ENCODE measurements at regions not wholly inside any gene's neighbourhood (a gene's known extent, or its start where the extent isn't known, plus 50 kb on each side); places are given as distances from the start of the nearest gene placed in this dataset.

DNA sequence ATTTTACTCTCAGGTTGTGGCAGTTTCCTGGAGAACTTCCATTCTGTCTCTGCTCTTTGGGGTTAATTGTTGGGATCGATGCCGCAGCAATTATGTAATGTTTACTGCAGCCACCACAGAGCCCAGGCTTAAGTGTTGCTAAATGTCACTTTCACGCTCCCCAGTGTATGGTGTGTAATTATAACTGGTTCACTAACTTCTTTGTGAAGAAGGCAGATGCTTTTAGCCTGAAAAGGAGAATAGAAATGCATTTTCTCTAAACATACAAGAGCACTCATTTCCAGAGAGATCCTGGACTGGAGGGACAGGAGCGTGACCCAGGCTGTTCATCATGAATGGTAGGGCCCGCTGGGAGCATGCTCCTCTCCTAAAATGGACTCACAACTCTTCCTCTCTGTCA is 132.2 kb upstream of the PLET1 start:
- Histone ChIP-seq H3K9me3 (ENCODE audit: insufficient read depth, low read depth, low read length) (no peaks in the 10 kb centered on the region), H4K8ac (ENCODE audit: low read depth, low read length) (no peak overlapping the region), H3K4me1 (ENCODE audit: control insufficient read depth in 1 of 2, insufficient read depth in 2 of 2, low read length in 2 of 2) (peaks cover 3 to 4% of the 10 kb centered on the region in 2 experiments), H4K91ac (ENCODE audit: low read depth, low read length) (no peak overlapping the region), H3K23ac (ENCODE audit: low read length) (no peak overlapping the region), H3K27me3 (ENCODE audit: insufficient read depth, low read length) (no peaks in the 10 kb centered on the region), H3K9ac (ENCODE audit: low read length) (no peak overlapping the region), H2BK12ac (ENCODE audit: low read length) (no peak overlapping the region), H3K79me2 (ENCODE audit: control insufficient read depth, insufficient read depth, low read length, poor library complexity) (no peaks in the 10 kb centered on the region), H3K79me1 (ENCODE audit: low read length) (no peaks in the 10 kb centered on the region), H2AK5ac (ENCODE audit: low read length) (no peak overlapping the region), H2AFZ (ENCODE audit: insufficient read depth, low read length, poor library complexity) (no peak overlapping the region), H3K4ac (ENCODE audit: low read depth, low read length) (no peak overlapping the region), H3K4me2 (ENCODE audit: low read length) (no peak overlapping the region), H4K12ac (ENCODE audit: low read depth, low read length) (no peak overlapping the region), H3K18ac (ENCODE audit: low read length) (no peak overlapping the region), H2BK5ac (ENCODE audit: low read depth, low read length, poor library complexity) (no peak overlapping the region), H3K4me3 (ENCODE audit: low read depth, low read length) (no peak overlapping the region), H3K14ac (ENCODE audit: low read length) (no peak overlapping the region), H2BK120ac (ENCODE audit: insufficient read depth, low read length, poor library complexity) (no peak overlapping the region), H3K36me3 (ENCODE audit: control insufficient read depth in 1 of 2, insufficient read depth in 2 of 2, low read length in 2 of 2) (no peaks in the 10 kb centered on the region), H3K27ac (ENCODE audit: low read depth, low read length) (no peak overlapping the region)
- no peak for DNase-seq
- WGBS (ENCODE audit: extremely low coverage, insufficient coverage, insufficient read length): no CpG with 5 or more reads among the region's 5 CpGs

DNA sequence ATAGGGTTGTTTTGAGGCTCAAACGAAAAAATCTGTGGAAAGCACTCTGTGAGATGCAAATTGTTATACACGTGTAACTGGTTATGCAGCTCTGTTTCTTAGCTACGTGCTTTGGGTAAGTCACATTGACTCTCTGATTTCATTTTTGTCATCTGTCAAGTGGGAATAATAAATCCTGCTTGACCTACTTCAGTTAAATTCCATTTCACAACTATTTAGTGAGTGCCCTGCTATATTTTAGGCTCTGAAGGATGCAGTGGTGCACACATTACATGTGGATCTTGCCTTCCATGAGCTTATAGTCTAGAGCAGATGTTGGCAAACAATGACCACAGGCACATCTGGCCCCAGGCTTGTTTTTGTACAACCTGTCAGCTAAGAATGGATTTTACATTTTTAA is 133.6 kb upstream of the PLET1 start:
- H3K27me3 ChIP-seq (ENCODE audit: insufficient read depth, low read length): no peaks in the 10 kb centered on the region

DNA sequence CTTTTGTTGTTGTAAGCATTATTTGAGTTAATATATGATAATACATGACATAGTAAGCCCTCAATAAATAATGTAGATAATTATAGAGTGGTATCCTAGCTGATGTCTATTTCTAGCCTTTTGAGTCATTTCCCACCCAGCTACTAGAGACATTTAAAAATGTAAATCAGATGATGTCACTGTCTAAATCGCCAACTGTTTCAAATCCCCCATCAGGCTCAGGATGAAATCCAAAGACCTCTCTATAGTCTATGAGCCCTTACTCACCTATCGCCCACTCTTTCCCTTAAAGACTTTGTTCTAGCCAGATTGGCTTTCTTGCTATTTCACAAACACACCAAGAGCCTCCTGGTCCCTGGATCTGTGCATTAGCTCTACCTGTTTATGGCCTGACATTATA is 135.4 kb upstream of the PLET1 start:
- no peak overlapping the region for H3K14ac ChIP-seq (ENCODE audit: low read length)
- no CpG with 5 or more reads among the region's 2 CpGs for WGBS (ENCODE audit: extremely low coverage, insufficient coverage, insufficient read length)
- H4K91ac ChIP-seq (ENCODE audit: low read depth, low read length): no peak overlapping the region
- no peaks in the 10 kb centered on the region for H3K4me1 ChIP-seq (ENCODE audit: control insufficient read depth in 1 of 2, insufficient read depth in 2 of 2, low read length in 2 of 2)
- no peaks in the 10 kb centered on the region for H3K27me3 ChIP-seq (ENCODE audit: insufficient read depth, low read length)
- H3K18ac ChIP-seq (ENCODE audit: low read length): no peak overlapping the region
- no peak overlapping the region for H2BK5ac ChIP-seq (ENCODE audit: low read depth, low read length, poor library complexity)
- no peak overlapping the region for H2AFZ ChIP-seq (ENCODE audit: insufficient read depth, low read length, poor library complexity)
- no peaks in the 10 kb centered on the region for H3K79me2 ChIP-seq (ENCODE audit: control insufficient read depth, insufficient read depth, low read length, poor library complexity)
- H3K23ac ChIP-seq (ENCODE audit: low read length): no peak overlapping the region
- H2AK5ac ChIP-seq (ENCODE audit: low read length): no peak overlapping the region
- no peak overlapping the region for H3K27ac ChIP-seq (ENCODE audit: low read depth, low read length)
- no peak overlapping the region for H2BK12ac ChIP-seq (ENCODE audit: low read length)
- H3K4me2 ChIP-seq (ENCODE audit: low read length): no peak overlapping the region
- no peak overlapping the region for H4K12ac ChIP-seq (ENCODE audit: low read depth, low read length)
- no peaks in the 10 kb centered on the region for H3K79me1 ChIP-seq (ENCODE audit: low read length)
- H3K4me3 ChIP-seq (ENCODE audit: low read depth, low read length): no peak overlapping the region
- H3K4ac ChIP-seq (ENCODE audit: low read depth, low read length): no peak overlapping the region
- peaks cover 3% of the 10 kb centered on the region for H3K9me3 ChIP-seq (ENCODE audit: insufficient read depth, low read depth, low read length)
- no peak overlapping the region for H4K8ac ChIP-seq (ENCODE audit: low read depth, low read length)
- no peak overlapping the region for H2BK120ac ChIP-seq (ENCODE audit: insufficient read depth, low read length, poor library complexity)
- DNase-seq: no peak
- H3K9ac ChIP-seq (ENCODE audit: low read length): no peak overlapping the region
- H3K36me3 ChIP-seq (ENCODE audit: control insufficient read depth in 1 of 2, insufficient read depth in 2 of 2, low read length in 2 of 2): no peaks in the 10 kb centered on the region

More for the DNA sequence above, 133.6 kb upstream of the PLET1 start:
- H3K27ac ChIP-seq (ENCODE audit: low read depth, low read length): no peak overlapping the region
- no peak overlapping the region for H2BK12ac ChIP-seq (ENCODE audit: low read length)
- WGBS (ENCODE audit: extremely low coverage, insufficient coverage, insufficient read length): no CpG with 5 or more reads among the region's 3 CpGs
- no peak overlapping the region for H2AFZ ChIP-seq (ENCODE audit: insufficient read depth, low read length, poor library complexity)
- H2AK5ac ChIP-seq (ENCODE audit: low read length): no peak overlapping the region
- no peak overlapping the region for H4K91ac ChIP-seq (ENCODE audit: low read depth, low read length)
- H3K4me3 ChIP-seq (ENCODE audit: low read depth, low read length): no peak overlapping the region
- no peak overlapping the region for H4K12ac ChIP-seq (ENCODE audit: low read depth, low read length)
- peaks cover 3 to 4% of the 10 kb centered on the region in 2 experiments for H3K4me1 ChIP-seq (ENCODE audit: control insufficient read depth in 1 of 2, insufficient read depth in 2 of 2, low read length in 2 of 2)
- no peak overlapping the region for H2BK120ac ChIP-seq (ENCODE audit: insufficient read depth, low read length, poor library complexity)
- H3K23ac ChIP-seq (ENCODE audit: low read length): no peak overlapping the region
- no peak overlapping the region for H3K4ac ChIP-seq (ENCODE audit: low read depth, low read length)
- H3K79me1 ChIP-seq (ENCODE audit: low read length): no peaks in the 10 kb centered on the region
- no peak overlapping the region for H3K18ac ChIP-seq (ENCODE audit: low read length)
- H3K36me3 ChIP-seq (ENCODE audit: control insufficient read depth in 1 of 2, insufficient read depth in 2 of 2, low read length in 2 of 2): no peaks in the 10 kb centered on the region
- DNase-seq: no peak
- no peaks in the 10 kb centered on the region for H3K79me2 ChIP-seq (ENCODE audit: control insufficient read depth, insufficient read depth, low read length, poor library complexity)
- H3K9ac ChIP-seq (ENCODE audit: low read length): no peak overlapping the region
- no peak overlapping the region for H3K14ac ChIP-seq (ENCODE audit: low read length)
- H4K8ac ChIP-seq (ENCODE audit: low read depth, low read length): no peak overlapping the region
- no peak overlapping the region for H3K4me2 ChIP-seq (ENCODE audit: low read length)
- H2BK5ac ChIP-seq (ENCODE audit: low read depth, low read length, poor library complexity): no peak overlapping the region
- H3K9me3 ChIP-seq (ENCODE audit: insufficient read depth, low read depth, low read length): no peaks in the 10 kb centered on the region

DNA sequence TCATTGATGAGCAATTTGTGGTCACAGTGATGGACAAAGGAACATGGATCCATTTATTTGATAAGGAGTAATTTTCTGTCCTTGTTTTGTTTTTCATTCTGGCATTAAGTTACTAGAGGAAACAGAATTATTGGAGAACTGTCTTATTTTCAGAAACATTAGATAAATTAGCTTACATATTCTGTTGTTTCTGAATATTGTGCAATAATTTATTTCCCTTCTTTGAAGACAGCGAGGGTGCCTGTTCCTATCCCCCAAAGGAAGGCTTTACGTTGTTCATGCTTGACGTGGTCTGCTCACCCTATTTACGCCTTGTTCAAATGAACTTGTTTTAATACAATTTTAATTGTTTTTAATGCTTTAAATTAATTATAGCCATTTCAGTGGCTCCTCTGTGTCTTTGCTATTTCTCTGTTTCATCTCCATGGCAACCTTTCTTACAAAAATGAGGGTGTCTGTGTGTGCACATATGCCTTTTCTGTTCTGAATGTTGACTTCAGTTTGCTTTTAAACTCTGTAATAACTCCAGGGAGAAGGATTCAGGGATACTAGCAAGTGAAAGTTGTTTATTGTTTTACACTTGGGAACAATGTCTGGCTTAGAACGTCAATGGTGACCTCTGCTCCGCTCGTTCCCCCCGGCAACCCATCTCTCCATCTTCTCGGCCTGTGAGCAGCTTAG is 138.3 kb upstream of the PLET1 start:
- Histone ChIP-seq H4K8ac (ENCODE audit: low read depth, low read length) (no peak overlapping the region), H3K27ac (ENCODE audit: low read depth, low read length) (no peak overlapping the region), H3K14ac (ENCODE audit: low read length) (no peak overlapping the region)

More for the DNA sequence above, 138.3 kb upstream of the PLET1 start:
- Histone ChIP-seq H2AFZ (ENCODE audit: insufficient read depth, low read length, poor library complexity) (no peak overlapping the region), H3K4me3 (ENCODE audit: low read depth, low read length) (no peak overlapping the region), H3K4me1 (ENCODE audit: control insufficient read depth in 1 of 2, insufficient read depth in 2 of 2, low read length in 2 of 2) (no peaks in the 10 kb centered on the region), H2BK5ac (ENCODE audit: low read depth, low read length, poor library complexity) (no peak overlapping the region), H3K9ac (ENCODE audit: low read length) (no peak overlapping the region), H2BK12ac (ENCODE audit: low read length) (no peak overlapping the region), H3K79me1 (ENCODE audit: low read length) (no peaks in the 10 kb centered on the region), H3K9me3 (ENCODE audit: insufficient read depth, low read depth, low read length) (peaks cover 6% of the 10 kb centered on the region), H3K18ac (ENCODE audit: low read length) (no peak overlapping the region), H2AK5ac (ENCODE audit: low read length) (no peak overlapping the region), H3K27me3 (ENCODE audit: insufficient read depth, low read length) (no peaks in the 10 kb centered on the region), H3K23ac (ENCODE audit: low read length) (no peak overlapping the region), H3K79me2 (ENCODE audit: control insufficient read depth, insufficient read depth, low read length, poor library complexity) (no peaks in the 10 kb centered on the region), H3K4me2 (ENCODE audit: low read length) (no peak overlapping the region), H3K4ac (ENCODE audit: low read depth, low read length) (no peak overlapping the region), H3K36me3 (ENCODE audit: control insufficient read depth in 1 of 2, insufficient read depth in 2 of 2, low read length in 2 of 2) (no peaks in the 10 kb centered on the region), H4K91ac (ENCODE audit: low read depth, low read length) (no peak overlapping the region), H2BK120ac (ENCODE audit: insufficient read depth, low read length, poor library complexity) (no peak overlapping the region), H4K12ac (ENCODE audit: low read depth, low read length) (no peak overlapping the region)
- no peak for DNase-seq
- no CpG with 5 or more reads among the region's 9 CpGs for WGBS (ENCODE audit: extremely low coverage, insufficient coverage, insufficient read length)

All from trophoblast cell (in vitro differentiated cells and primary cell).